ENCODE measurements at regions not wholly inside any gene's neighbourhood (a gene's known extent, or its start where the extent isn't known, plus 50 kb on each side); places are given as distances from the start of the nearest gene placed in this dataset.

GRCh38 chr17:6184508-6184907 is 114.3 kb downstream of the WSCD1 start:
- Mint-ChIP-seq H3K27ac (ENCODE audit: unreplicated experiment) (no peak overlapping the region), H3K4me3 (no peak overlapping the region), H3K9me3 (no peaks in the 10 kb centered on the region), H3K27me3 (ENCODE audit: low read depth) (no peaks in the 10 kb centered on the region), H3K4me1 (peaks cover 10% of the 10 kb centered on the region), H3K36me3 (ENCODE audit: low read depth) (no peaks in the 10 kb centered on the region)
- no peak for TF ChIP-seq CTCF (conservative IDR thresholded peaks at IDR 0.05)
- no peak for DNase-seq (ENCODE audit: low read depth, low spot score)

- DNase-seq (ENCODE audit: low read depth, low spot score) = no peak
- Mint-ChIP-seq H3K36me3 (ENCODE audit: low read depth) (no peaks in the 10 kb centered on the region), H3K4me3 (no peak overlapping the region), H3K4me1 (peaks cover 15% of the 10 kb centered on the region), H3K27ac (ENCODE audit: unreplicated experiment) (no peak overlapping the region), H3K27me3 (ENCODE audit: low read depth) (no peaks in the 10 kb centered on the region), H3K9me3 (no peaks in the 10 kb centered on the region)
- TF ChIP-seq CTCF (conservative IDR thresholded peaks at IDR 0.05) = no peak
These were observed 108.8 kb downstream of the WSCD1 start for GRCh38 chr17:6179017-6179416.

GRCh38 chr17:6177941-6178694 is 107.9 kb downstream of the WSCD1 start:
- Mint-ChIP-seq H3K36me3 (ENCODE audit: low read depth) (no peaks in the 10 kb centered on the region), H3K27me3 (ENCODE audit: low read depth) (no peaks in the 10 kb centered on the region), H3K4me1 (peaks cover 20% of the 10 kb centered on the region), H3K9me3 (no peaks in the 10 kb centered on the region), H3K4me3 (no peak overlapping the region), H3K27ac (ENCODE audit: unreplicated experiment) (no peak overlapping the region)
- DNase-seq (ENCODE audit: low read depth, low spot score) = no peak
- TF ChIP-seq CTCF (conservative IDR thresholded peaks at IDR 0.05) = no peak
